ENCODE measurements at regions not wholly inside any gene's neighbourhood (a gene's known extent, or its start where the extent isn't known, plus 50 kb on each side); places are given as distances from the start of the nearest gene placed in this dataset.
A peak's percentile ranks its signal among the peaks of the same experiment; 100 is the strongest.

DNA sequence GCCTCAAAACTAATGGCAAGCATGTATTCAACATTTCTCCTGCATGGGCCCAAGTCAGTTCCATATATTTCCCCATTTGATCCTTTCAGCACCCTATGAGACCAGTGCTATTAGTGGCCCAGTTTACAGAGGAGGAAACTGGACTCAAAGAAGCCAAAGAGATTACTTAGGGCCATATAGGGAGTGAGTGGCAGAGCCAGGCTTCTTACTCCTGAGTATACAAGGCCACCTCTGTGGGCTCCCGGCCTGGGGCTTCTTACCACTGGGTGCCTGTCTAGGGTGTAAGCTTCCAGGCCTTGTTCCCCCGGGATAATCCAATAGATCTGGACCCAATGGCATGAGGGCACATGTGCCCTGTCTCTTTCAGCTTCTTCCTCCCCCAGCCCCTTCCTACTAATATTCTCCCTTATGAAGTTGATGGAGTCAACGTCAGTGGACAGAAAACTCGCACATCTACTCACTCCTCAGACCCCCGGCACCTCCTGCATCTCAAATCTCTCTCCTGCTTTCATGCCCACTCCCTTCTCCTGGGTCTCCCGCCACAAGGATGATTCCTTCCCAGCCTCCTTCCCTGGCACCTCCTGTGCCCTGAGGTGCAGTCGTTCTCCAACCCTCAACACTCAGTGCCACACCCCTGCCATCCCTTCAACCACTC lies 222.6 kb downstream of the ANAPC1 start:
- peaks cover 3 to 14% (median 7%) of the 10 kb centered on the region in 3 donors for H3K4me1 ChIP-seq (ENCODE audit: control insufficient read depth in 2 of 3, insufficient read depth in 2 of 3, low read depth in 1 of 3, low read length in 3 of 3)
- TF ChIP-seq, protein P1, sequence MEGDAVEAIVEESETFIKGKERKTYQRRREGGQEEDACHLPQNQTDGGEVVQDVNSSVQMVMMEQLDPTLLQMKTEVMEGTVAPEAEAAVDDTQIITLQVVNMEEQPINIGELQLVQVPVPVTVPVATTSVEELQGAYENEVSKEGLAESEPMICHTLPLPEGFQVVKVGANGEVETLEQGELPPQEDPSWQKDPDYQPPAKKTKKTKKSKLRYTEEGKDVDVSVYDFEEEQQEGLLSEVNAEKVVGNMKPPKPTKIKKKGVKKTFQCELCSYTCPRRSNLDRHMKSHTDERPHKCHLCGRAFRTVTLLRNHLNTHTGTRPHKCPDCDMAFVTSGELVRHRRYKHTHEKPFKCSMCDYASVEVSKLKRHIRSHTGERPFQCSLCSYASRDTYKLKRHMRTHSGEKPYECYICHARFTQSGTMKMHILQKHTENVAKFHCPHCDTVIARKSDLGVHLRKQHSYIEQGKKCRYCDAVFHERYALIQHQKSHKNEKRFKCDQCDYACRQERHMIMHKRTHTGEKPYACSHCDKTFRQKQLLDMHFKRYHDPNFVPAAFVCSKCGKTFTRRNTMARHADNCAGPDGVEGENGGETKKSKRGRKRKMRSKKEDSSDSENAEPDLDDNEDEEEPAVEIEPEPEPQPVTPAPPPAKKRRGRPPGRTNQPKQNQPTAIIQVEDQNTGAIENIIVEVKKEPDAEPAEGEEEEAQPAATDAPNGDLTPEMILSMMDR (IDR thresholded peaks at IDR 0.05; ENCODE audit: borderline replicate concordance, extremely low read depth, insufficient read depth): no peak
- H3K27me3 ChIP-seq (ENCODE audit: control insufficient read depth, insufficient read depth, low read length): no peaks in the 10 kb centered on the region
- no peaks in the 10 kb centered on the region for H3K36me3 ChIP-seq (ENCODE audit: control insufficient read depth in 2 of 3, insufficient read depth in 3 of 3, low read length in 3 of 3)
- no peaks in the 10 kb centered on the region for H3K9me3 ChIP-seq (ENCODE audit: control insufficient read depth in 2 of 3, insufficient read depth in 1 of 3, low read length in 3 of 3)
- FAIRE-seq (no peak), DNase-seq (no peak)
- H3K9ac ChIP-seq (ENCODE audit: low read length in 3 of 3): no peak overlapping the region
- no peak overlapping the region for H3K4me3 ChIP-seq (ENCODE audit: low read length in 3 of 3)
- peak overlapping the region; percentile 26 to 43 for H3K27ac ChIP-seq (ENCODE audit: low read depth in 2 of 2, low read length in 2 of 2)
- intact Hi-C loops (cut with DNase I): no loop called here

DNA sequence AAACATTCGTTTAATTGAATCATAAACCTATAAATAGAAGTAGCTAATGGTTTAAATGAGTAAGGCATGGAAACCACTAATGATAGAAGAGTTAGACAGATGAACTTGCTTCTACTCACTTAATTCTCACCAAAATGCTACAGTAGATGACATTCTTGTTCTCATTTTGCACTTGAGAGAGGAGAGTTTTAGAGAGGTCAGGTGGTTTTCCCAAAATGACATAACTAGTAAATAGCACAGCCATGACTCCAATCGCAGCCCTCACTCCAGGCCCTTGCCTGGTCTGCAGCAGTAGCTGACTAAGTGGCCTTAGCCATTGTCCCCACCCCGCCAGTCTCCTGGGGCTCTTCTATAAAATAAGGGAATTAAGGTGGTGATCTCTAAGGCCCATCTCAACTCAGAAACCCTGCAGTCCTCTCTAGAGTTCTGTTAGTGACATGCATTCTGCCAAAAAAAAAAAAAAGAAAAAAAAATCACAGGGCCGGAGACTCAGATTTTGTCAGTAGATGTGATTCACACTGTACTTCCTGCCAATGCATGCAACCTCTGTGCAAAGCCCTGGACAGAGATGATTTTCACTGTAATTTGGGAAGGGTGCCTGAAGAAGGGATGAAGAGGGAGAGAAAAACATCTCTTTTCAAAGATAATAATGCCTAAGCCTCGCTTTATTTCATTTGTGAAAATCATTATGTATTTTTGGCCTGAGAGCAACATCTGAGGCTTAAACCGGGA lies 221.8 kb downstream of the ANAPC1 start:
- intact Hi-C loops (cut with DNase I): no loop called here
- no peaks in the 10 kb centered on the region for H3K27me3 ChIP-seq (ENCODE audit: control insufficient read depth, insufficient read depth, low read length)
- no peaks in the 10 kb centered on the region for H3K9me3 ChIP-seq (ENCODE audit: control insufficient read depth in 2 of 3, insufficient read depth in 1 of 3, low read length in 3 of 3)
- no peak overlapping the region for H3K4me3 ChIP-seq (ENCODE audit: low read length in 3 of 3)
- no peaks in the 10 kb centered on the region for H3K36me3 ChIP-seq (ENCODE audit: control insufficient read depth in 2 of 3, insufficient read depth in 3 of 3, low read length in 3 of 3)
- FAIRE-seq (no peak), DNase-seq (no peak)
- H3K9ac ChIP-seq (ENCODE audit: low read length in 3 of 3): no peak overlapping the region
- peaks cover 3 to 14% (median 7%) of the 10 kb centered on the region in 3 donors for H3K4me1 ChIP-seq (ENCODE audit: control insufficient read depth in 2 of 3, insufficient read depth in 2 of 3, low read depth in 1 of 3, low read length in 3 of 3)
- TF ChIP-seq, protein P1 (IDR thresholded peaks at IDR 0.05; ENCODE audit: borderline replicate concordance, extremely low read depth, insufficient read depth): no peak
- H3K27ac ChIP-seq (ENCODE audit: low read depth in 2 of 2, low read length in 2 of 2): no peak overlapping the region

DNA sequence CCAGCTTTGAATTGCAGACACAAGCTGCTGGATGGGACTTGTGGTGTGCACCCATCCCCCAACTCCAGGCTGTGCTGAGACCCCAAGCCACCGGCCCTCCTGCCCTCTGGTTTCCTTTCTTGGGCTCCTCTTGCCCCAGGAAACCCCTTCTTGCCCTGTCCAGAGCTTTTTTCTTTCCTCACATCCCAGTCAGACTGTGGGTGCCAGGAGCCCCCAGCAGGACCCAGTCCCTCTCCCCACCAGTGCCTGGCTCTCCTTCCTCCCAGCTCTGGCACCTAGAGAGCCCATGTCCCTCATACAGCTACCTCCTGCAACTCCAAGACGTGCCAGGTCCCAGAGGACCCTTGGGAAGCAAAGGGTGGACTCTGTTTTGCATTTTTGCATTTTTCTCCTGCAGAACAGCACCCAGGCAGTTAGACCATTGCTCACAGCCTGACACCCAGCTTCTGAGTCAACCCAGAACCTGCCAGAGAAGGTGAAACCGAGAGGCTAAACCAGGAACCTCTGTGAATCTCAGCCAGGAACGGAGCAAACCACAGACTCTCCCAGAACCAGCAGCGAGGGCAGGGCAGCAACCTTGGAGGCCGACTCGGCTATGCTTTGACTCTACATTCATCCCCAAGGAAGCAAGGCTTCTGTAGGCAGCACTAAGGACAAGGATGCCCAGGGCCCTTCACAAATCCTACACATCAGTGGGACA lies 221.1 kb downstream of the ANAPC1 start:
- Histone ChIP-seq H3K4me3 (ENCODE audit: low read length in 3 of 3) (no peak overlapping the region), H3K27me3 (ENCODE audit: control insufficient read depth, insufficient read depth, low read length) (no peaks in the 10 kb centered on the region), H3K9ac (ENCODE audit: low read length in 3 of 3) (no peak overlapping the region), H3K9me3 (ENCODE audit: control insufficient read depth in 2 of 3, insufficient read depth in 1 of 3, low read length in 3 of 3) (no peaks in the 10 kb centered on the region), H3K27ac (ENCODE audit: low read depth in 2 of 2, low read length in 2 of 2) (no peak overlapping the region), H3K36me3 (ENCODE audit: control insufficient read depth in 2 of 3, insufficient read depth in 3 of 3, low read length in 3 of 3) (no peaks in the 10 kb centered on the region), H3K4me1 (ENCODE audit: control insufficient read depth in 2 of 3, insufficient read depth in 2 of 3, low read depth in 1 of 3, low read length in 3 of 3) (peaks cover 3 to 14% (median 7%) of the 10 kb centered on the region in 3 donors)
- TF ChIP-seq, protein P1 (IDR thresholded peaks at IDR 0.05; ENCODE audit: borderline replicate concordance, extremely low read depth, insufficient read depth): no peak
- FAIRE-seq (no peak), DNase-seq (peak in 1 of 5 donors; percentile 11)
- intact Hi-C loops (cut with DNase I): no loop called here

Data from kidney (tissue), 13 donors.